K562 (cell line): ENCODE measurements at regions not wholly inside any gene's neighbourhood (a gene's known extent, or its start where the extent isn't known, plus 50 kb on each side); places are given as distances from the start of the nearest gene placed in this dataset.

Experiments used
- ATAC-seq: fragments of 200-7000 bp; cut with Tn5 transposase; 3 replicates; pipeline ENCODE4 v1.9.1; 2020; ENCODE audit warnings: moderate library complexity
- BruUV-seq: library from RNA; stranded (reverse); fragments of 400-500 nt; replicated peaks from 2 replicates; lab custom pipeline; 2021; lab: Mats Ljungman, UMichigan
- CTCF ChIA-PET: fragments of 300-600 bp; formaldehyde crosslinking; extraction: SDS; loops from one replicate; lab custom pipeline; 2021; ENCODE audit warnings: low intra/inter-chr PET ratio; lab: Yijun Ruan, JAX
- POLR2A ChIA-PET: fragments of 300-600, 350-650 bp; sonication (Branson Sonifier 250); formaldehyde crosslinking; extraction: SDS; loops from one replicate; lab custom pipeline; 2021; ENCODE audit warnings: antibody characterized with exemption, inconsistent platforms; lab: Yijun Ruan, JAX
- DNase-seq, 4 experiments: peaks; one replicate each; pipeline versions ENCODE4 v3.0.0 to v3.0.0-alpha.2; 2011 to 2018; ENCODE audit warnings: low spot score in 3 of 4, mixed read lengths in 3 of 4; ENCODE audit errors: extremely low read depth in 1 of 4
- FAIRE-seq: peaks from 2 replicates; lab custom pipeline; 2011; peaks lifted over from hg19 to GRCh38; lab: Jason Lieb, UNC
- H2AFZ ChIP-seq: 2 replicates; pipeline ENCODE4 v1.6.0; 2011; ENCODE audit warnings: low read depth, low read length, control low read depth, inconsistent platforms
- H3K27ac ChIP-seq: fragments of 200-600 bp; 3 replicates; pipeline ENCODE4 v1.8.0; 2011; ENCODE audit warnings: low read depth, mild to moderate bottlenecking, control low read depth, inconsistent platforms, low read length, moderate library complexity, mixed read lengths; ENCODE audit errors: extremely low read depth
- H3K27me3 ChIP-seq, 2 experiments: fragments of 300-600 bp in 1 of 2; 2 replicates in 1 of 2; 3 replicates in 1 of 2; pipeline versions ENCODE4 v1.6.0 to v1.8.0; 2011; ENCODE audit warnings: inconsistent platforms in 2 of 2, low read length in 2 of 2, mild to moderate bottlenecking in 1 of 2, mixed read lengths in 1 of 2, moderate library complexity in 1 of 2; ENCODE audit not compliant: control insufficient read depth in 2 of 2, insufficient read depth in 2 of 2
- H3K36me3 ChIP-seq: fragments of 300-600 bp; 3 replicates; pipeline ENCODE4 v1.8.0; 2011; ENCODE audit warnings: mild to moderate bottlenecking, low read length, inconsistent platforms; ENCODE audit not compliant: control insufficient read depth, insufficient read depth
- H3K4me1 ChIP-seq, 2 experiments: fragments of 200-600 bp in 1 of 2; replicated peaks in 1 of 2; 2 replicates in 1 of 2; 3 replicates in 1 of 2; pipeline versions ENCODE4 v1.5.1 to v1.8.0; 2011; ENCODE audit warnings: inconsistent platforms in 2 of 2, low read length in 2 of 2, mild to moderate bottlenecking in 1 of 2, mixed read lengths in 1 of 2, moderate library complexity in 1 of 2; ENCODE audit not compliant: control insufficient read depth in 2 of 2, insufficient read depth in 2 of 2
- H3K4me2 ChIP-seq: 2 replicates; pipeline ENCODE4 v1.6.1; 2011; ENCODE audit warnings: low read length, control low read depth, inconsistent platforms, mixed read lengths; ENCODE audit not compliant: insufficient read depth
- H3K4me3 ChIP-seq: fragments of 200-600 bp; sonication (generic), shearing (Covaris generic); 2 replicates; pipeline ENCODE4 v1.5.1; 2016; ENCODE audit warnings: control low read depth, inconsistent platforms
- H3K79me2 ChIP-seq: fragments of 200-600 bp; 3 replicates; pipeline ENCODE4 v1.8.0; 2011; ENCODE audit warnings: low read length, inconsistent platforms; ENCODE audit not compliant: control insufficient read depth, insufficient read depth
- H3K9ac ChIP-seq, 2 experiments: 2 replicates each; pipeline versions ENCODE4 v1.6.0 to v1.6.1; 2011; ENCODE audit warnings: low read depth in 2 of 2, low read length in 2 of 2, control low read depth in 1 of 2, inconsistent platforms in 1 of 2, mild to moderate bottlenecking in 1 of 2, mixed read lengths in 1 of 2; ENCODE audit not compliant: insufficient read depth in 1 of 2
- H3K9me1 ChIP-seq: one replicate; pipeline ENCODE4 v1.6.0; 2011; ENCODE audit warnings: inconsistent platforms, mild to moderate bottlenecking, low read length, moderate library complexity; ENCODE audit not compliant: control insufficient read depth, insufficient read depth
- H3K9me3 ChIP-seq: replicated peaks from 2 replicates; pipeline ENCODE4 v1.5.1; 2011; ENCODE audit warnings: low read depth, low read length, inconsistent platforms; ENCODE audit not compliant: control insufficient read depth, insufficient read depth
- H4K20me1 ChIP-seq: replicated peaks from 2 replicates; pipeline ENCODE4 v1.6.1; 2011; ENCODE audit warnings: low read length, inconsistent platforms, mixed read lengths; ENCODE audit not compliant: control insufficient read depth, insufficient read depth
- CBX1 ChIP-seq: sonication (generic); IDR thresholded peaks from 2 replicates; pipeline ENCODE4 v1.6.1; 2016; ENCODE audit warnings: antibody characterized with exemption, low read depth, mild to moderate bottlenecking
- CSDE1 ChIP-seq, 2 experiments: fragments of 450-650 bp; IDR thresholded peaks; 2 replicates each; pipeline ENCODE4 v1.6.1; 2016; ENCODE audit warnings: mild to moderate bottlenecking in 1 of 2
- GMEB1 ChIP-seq: fragments of 250-450 bp; sonication (Bioruptor Pico); IDR thresholded peaks from 2 replicates; pipeline ENCODE4 v1.4.0; 2020; ENCODE audit warnings: mild to moderate bottlenecking
- ILK ChIP-seq: fragments of 450-650 bp; IDR thresholded peaks from 2 replicates; pipeline ENCODE4 v1.6.1; 2016; ENCODE audit warnings: missing genetic modification characterization, low read depth, mild to moderate bottlenecking, missing compliant biosample characterization, moderate library complexity, borderline replicate concordance
- MAX ChIP-seq: sonication (generic); formaldehyde crosslinking; IDR thresholded peaks from 2 replicates; pipeline ENCODE4 v1.9.0; 2022; ENCODE audit warnings: mild to moderate bottlenecking, missing genetic modification reagents
- NRF1 ChIP-seq, 2 experiments: fragments of 450-650 bp; IDR thresholded peaks in 1 of 2; conservative IDR thresholded peaks in 1 of 2; 2 replicates each; pipeline ENCODE4 v1.6.1; 2014; ENCODE audit warnings: mild to moderate bottlenecking in 2 of 2
- SIN3B ChIP-seq: fragments of 450-650 bp; IDR thresholded peaks from 2 replicates; pipeline ENCODE4 v1.6.1; 2017; ENCODE audit warnings: low read depth, mild to moderate bottlenecking, moderate library complexity
- TAF1 ChIP-seq: IDR thresholded peaks from 2 replicates; pipeline ENCODE4 v1.6.1; 2011; ENCODE audit warnings: mild to moderate bottlenecking, low read length, moderate library complexity; ENCODE audit not compliant: insufficient read depth, control insufficient read depth, severe bottlenecking; ENCODE audit errors: extremely low read depth
- TRIM24 ChIP-seq, 2 experiments: fragments of 450-650 bp; IDR thresholded peaks; 2 replicates each; pipeline ENCODE4 v1.6.1; 2016
- YY1 ChIP-seq, 3 experiments: IDR thresholded peaks; 2 replicates each; pipeline ENCODE4 v1.6.1; 2011; ENCODE audit warnings: low read length in 2 of 3, mild to moderate bottlenecking in 2 of 3, moderate library complexity in 2 of 3, borderline replicate concordance in 1 of 3, control low read depth in 1 of 3, low read depth in 1 of 3; ENCODE audit not compliant: insufficient read depth in 3 of 3, insufficient replicate concordance in 2 of 3, control insufficient read depth in 1 of 3, insufficient read length in 1 of 3; ENCODE audit errors: extremely low read depth in 1 of 3
- ZBTB8A ChIP-seq: fragments of 450-650 bp; IDR thresholded peaks from 2 replicates; pipeline ENCODE4 v1.6.1; 2018; ENCODE audit warnings: mild to moderate bottlenecking, moderate library complexity; ENCODE audit not compliant: partially characterized antibody
- ZC3H11A ChIP-seq: IDR thresholded peaks from 2 replicates; pipeline ENCODE4 v1.6.1; 2012; ENCODE audit warnings: low read depth, low read length, improper control_type of control experiment
- ZEB2 ChIP-seq: fragments of 450-650 bp; IDR thresholded peaks from 2 replicates; pipeline ENCODE4 v1.6.1; 2016
- ZNF277 ChIP-seq: fragments of 250-450 bp; sonication (Bioruptor Pico); IDR thresholded peaks from 2 replicates; pipeline ENCODE4 v1.8.0; 2022; ENCODE audit warnings: inconsistent platforms, mild to moderate bottlenecking, moderate library complexity, borderline replicate concordance
- ZNF395 ChIP-seq: fragments of 200-800 bp; sonication (Bioruptor generic); IDR thresholded peaks from 2 replicates; pipeline ENCODE4 v1.6.1; 2017; ENCODE audit warnings: missing genetic modification characterization, missing compliant biosample characterization
- ZNF766 ChIP-seq: fragments of 200-800 bp; sonication (Bioruptor generic); conservative IDR thresholded peaks from 2 replicates; pipeline ENCODE4 v1.6.1; 2016; ENCODE audit warnings: missing genetic modification characterization, missing compliant biosample characterization
- ZNF780A ChIP-seq: fragments of 250-450 bp; sonication (Bioruptor Pico); IDR thresholded peaks from 2 replicates; pipeline ENCODE4 v1.5.0; 2021; ENCODE audit warnings: mild to moderate bottlenecking
- WGBS: fragments of 100-300 bp; shearing (Covaris generic); methylation state at CpG from one replicate; pipeline ENCODE4 v1.1.6; 2016; ENCODE audit warnings: low coverage, mixed read lengths; ENCODE audit not compliant: insufficient coverage; ENCODE audit errors: missing lambda C conversion rate; 5-methylcytosine and 5-hydroxymethylcytosine counted together
- in situ Hi-C: fragments of 300-500 bp; cut with MboI; formaldehyde crosslinking; loops from 4 replicates; pipeline ENCODE4 v1.15.0; 2018; ENCODE audit warnings: inconsistent platforms, mixed read lengths
- intact Hi-C: fragments of 100-400 bp; cut with micrococcal nuclease; formaldehyde crosslinking; loops from 2 replicates; pipeline ENCODE4 v1.14.2; 2022

GRCh38 chr2:175854665-175855064 is 147.4 kb downstream of the LNPK start:
- intact Hi-C loops (loop anchor here (10.0 kb wide), 2 partner anchors 170 to 440 kb away; no protein-coding TSS in a partner anchor), in situ Hi-C loops (no loop called here)
- Histone ChIP-seq H3K79me2 (no peaks in the 10 kb centered on the region), H3K9me3 (no peaks in the 10 kb centered on the region), H3K27ac (no peak overlapping the region), H3K4me1 (no peaks in the 10 kb centered on the region), H3K4me3 (no peak overlapping the region), H3K9ac (no peak overlapping the region), H4K20me1 (no peaks in the 10 kb centered on the region), H3K4me2 (no peak overlapping the region), H3K9me1 (no peaks in the 10 kb centered on the region), H2AFZ (no peak overlapping the region), H3K27me3 (peaks cover 11 to 15% of the 10 kb centered on the region in 2 experiments; a peak in 4 of 5 replicates), H3K36me3 (no peaks in the 10 kb centered on the region)
- ChIA-PET POLR2A (interaction anchor here (1.0 to 1.3 kb wide), 2 partner anchors 9 to 13 kb away, joined by 5 to 7 read pairs; no protein-coding TSS in a partner anchor), CTCF (no interaction called here)
- BruUV-seq: no TSS peak
- TF ChIP-seq ZNF395 (no peak), YY1 (IDR thresholded peaks at IDR 0.05; ENCODE audit: borderline replicate concordance in 1 of 3, control insufficient read depth in 1 of 3, extremely low read depth in 1 of 3, insufficient read depth in 3 of 3, insufficient read length in 1 of 3, insufficient replicate concordance in 2 of 3, low read depth in 1 of 3, low read length in 2 of 3) (no peak), ZNF277 (CRISPR knock-in tag) (no peak), CBX1 (no peak), MAX (CRISPR knock-in tag) (no peak), ZBTB8A (no peak), ZEB2 (no peak), SIN3B (no peak), TAF1 (no peak), CSDE1 (IDR thresholded peaks at IDR 0.05) (no peak), ZNF766 (CRISPR knock-in tag) (no peak), ZC3H11A (no peak), ZNF780A (no peak), GMEB1 (no peak), NRF1 (conservative IDR thresholded peaks at IDR 0.05 in 1 of 2, IDR thresholded peaks at IDR 0.05 in 1 of 2) (no peak), TRIM24 (IDR thresholded peaks at IDR 0.05) (no peak), ILK (tag) (no peak)
- DNase-seq (no peak), ATAC-seq (no peak), FAIRE-seq (no peak)
- under 1% methylated on average over 6 of the region's 6 CpGs for WGBS
